ENCODE measurements at regions not wholly inside any gene's neighbourhood (a gene's known extent, or its start where the extent isn't known, plus 50 kb on each side); places are given as distances from the start of the nearest gene placed in this dataset.

GRCh38 chr2:105576050-105576439, 168.7 kb upstream of the NCK2 start:
- H3K27ac ChIP-seq (ENCODE audit: low read depth, low read length): no peak overlapping the region
- H3K4me2 ChIP-seq (ENCODE audit: low read length): no peak overlapping the region
- no peaks in the 10 kb centered on the region for H3K9me2 ChIP-seq (replicated peaks; ENCODE audit: control insufficient read depth, low read length)
- no peaks in the 10 kb centered on the region for H3K9me3 ChIP-seq (ENCODE audit: control insufficient read depth, insufficient read depth, low read length)
- no peaks in the 10 kb centered on the region for H3K4me1 ChIP-seq (ENCODE audit: control insufficient read depth, low read length)
- H3K36me3 ChIP-seq (ENCODE audit: control insufficient read depth, low read length): no peaks in the 10 kb centered on the region
- H3F3A ChIP-seq (ENCODE audit: control insufficient read depth, insufficient read depth): no peaks in the 10 kb centered on the region
- TF ChIP-seq CTCF (IDR thresholded peaks at IDR 0.05; ENCODE audit: low read depth, low read length, poor library complexity, severe bottlenecking): no peak
- no peak for TF ChIP-seq EZH2phosphoT487 (IDR thresholded peaks at IDR 0.05; ENCODE audit: borderline replicate concordance, low read length)
- no peaks in the 10 kb centered on the region for H4K20me1 ChIP-seq (ENCODE audit: control insufficient read depth, insufficient read depth, low read depth, low read length)
- H3K79me2 ChIP-seq (ENCODE audit: control insufficient read depth, low read length): no peaks in the 10 kb centered on the region
- H3K4me3 ChIP-seq (ENCODE audit: low read length): no peak overlapping the region
- H3K27me3 ChIP-seq (ENCODE audit: control insufficient read depth, low read length): peaks cover 3% of the 10 kb centered on the region

- Histone ChIP-seq H3K4me3 (ENCODE audit: low read length) (no peak overlapping the region), H3K36me3 (ENCODE audit: control insufficient read depth, low read length) (no peaks in the 10 kb centered on the region), H3K4me1 (ENCODE audit: control insufficient read depth, low read length) (no peaks in the 10 kb centered on the region), H3K4me2 (ENCODE audit: low read length) (no peak overlapping the region), H3K9me2 (replicated peaks; ENCODE audit: control insufficient read depth, low read length) (no peaks in the 10 kb centered on the region), H3K27ac (ENCODE audit: low read depth, low read length) (no peak overlapping the region), H3K79me2 (ENCODE audit: control insufficient read depth, low read length) (no peaks in the 10 kb centered on the region), H3F3A (ENCODE audit: control insufficient read depth, insufficient read depth) (no peaks in the 10 kb centered on the region), H4K20me1 (ENCODE audit: control insufficient read depth, insufficient read depth, low read depth, low read length) (no peaks in the 10 kb centered on the region), H3K27me3 (ENCODE audit: control insufficient read depth, low read length) (peaks cover 3% of the 10 kb centered on the region), H3K9me3 (ENCODE audit: control insufficient read depth, insufficient read depth, low read length) (no peaks in the 10 kb centered on the region)
- TF ChIP-seq EZH2phosphoT487 (IDR thresholded peaks at IDR 0.05; ENCODE audit: borderline replicate concordance, low read length): no peak
- no peak for TF ChIP-seq CTCF (IDR thresholded peaks at IDR 0.05; ENCODE audit: low read depth, low read length, poor library complexity, severe bottlenecking)
Observed at GRCh38 chr2:105575499-105576025, 169.2 kb upstream of the NCK2 start.

GRCh38 chr2:105574796-105575344, 169.8 kb upstream of the NCK2 start:
- TF ChIP-seq EZH2phosphoT487 (IDR thresholded peaks at IDR 0.05; ENCODE audit: borderline replicate concordance, low read length) (no peak), CTCF (IDR thresholded peaks at IDR 0.05; ENCODE audit: low read depth, low read length, poor library complexity, severe bottlenecking) (no peak)
- H3K9me3 ChIP-seq (ENCODE audit: control insufficient read depth, insufficient read depth, low read length): no peaks in the 10 kb centered on the region
- H4K20me1 ChIP-seq (ENCODE audit: control insufficient read depth, insufficient read depth, low read depth, low read length): no peaks in the 10 kb centered on the region
- no peaks in the 10 kb centered on the region for H3K4me1 ChIP-seq (ENCODE audit: control insufficient read depth, low read length)
- peaks cover 3% of the 10 kb centered on the region for H3K27me3 ChIP-seq (ENCODE audit: control insufficient read depth, low read length)
- H3K9me2 ChIP-seq (replicated peaks; ENCODE audit: control insufficient read depth, low read length): no peaks in the 10 kb centered on the region
- no peak overlapping the region for H3K4me3 ChIP-seq (ENCODE audit: low read length)
- no peaks in the 10 kb centered on the region for H3K36me3 ChIP-seq (ENCODE audit: control insufficient read depth, low read length)
- no peaks in the 10 kb centered on the region for H3K79me2 ChIP-seq (ENCODE audit: control insufficient read depth, low read length)
- H3K4me2 ChIP-seq (ENCODE audit: low read length): no peak overlapping the region
- no peaks in the 10 kb centered on the region for H3F3A ChIP-seq (ENCODE audit: control insufficient read depth, insufficient read depth)
- H3K27ac ChIP-seq (ENCODE audit: low read depth, low read length): no peak overlapping the region

All from DOHH2 (cell line).